ENCODE measurements at regions not wholly inside any gene's neighbourhood (a gene's known extent, or its start where the extent isn't known, plus 50 kb on each side); places are given as distances from the start of the nearest gene placed in this dataset.

- no peak for TF ChIP-seq CTCF (IDR thresholded peaks at IDR 0.05; ENCODE audit: insufficient read depth, low read length, poor library complexity, severe bottlenecking)
- no peak overlapping the region for H3K4me3 ChIP-seq (ENCODE audit: low read depth, low read length)
- peaks cover 11% of the 10 kb centered on the region for H3K27me3 ChIP-seq (ENCODE audit: control insufficient read depth, insufficient read depth, low read length)
- no peak for DNase-seq (ENCODE audit: low read depth)
- H3K36me3 ChIP-seq (ENCODE audit: control insufficient read depth, insufficient read depth, low read length) = no peaks in the 10 kb centered on the region
Observed at GRCh38 chr1:54483875-54484437, 64.1 kb upstream of the ACOT11 start.

- Histone ChIP-seq H3K36me3 (ENCODE audit: control insufficient read depth, insufficient read depth, low read length) (no peaks in the 10 kb centered on the region), H3K27me3 (ENCODE audit: control insufficient read depth, insufficient read depth, low read length) (peaks cover 4% of the 10 kb centered on the region), H3K4me3 (ENCODE audit: low read depth, low read length) (no peak overlapping the region)
- no peak for DNase-seq (ENCODE audit: low read depth)
- no peak for TF ChIP-seq CTCF (IDR thresholded peaks at IDR 0.05; ENCODE audit: insufficient read depth, low read length, poor library complexity, severe bottlenecking)
Observed at GRCh38 chr1:54481201-54481884, 66.7 kb upstream of the ACOT11 start.

- no peak for TF ChIP-seq CTCF (IDR thresholded peaks at IDR 0.05; ENCODE audit: insufficient read depth, low read length, poor library complexity, severe bottlenecking)
- peaks cover 8% of the 10 kb centered on the region for H3K27me3 ChIP-seq (ENCODE audit: control insufficient read depth, insufficient read depth, low read length)
- no peaks in the 10 kb centered on the region for H3K36me3 ChIP-seq (ENCODE audit: control insufficient read depth, insufficient read depth, low read length)
- H3K4me3 ChIP-seq (ENCODE audit: low read depth, low read length) = no peak overlapping the region
- DNase-seq (ENCODE audit: low read depth) = no peak
Observed at GRCh38 chr1:54480525-54480848, 67.5 kb upstream of the ACOT11 start.

GRCh38 chr1:54479841-54480524, 68.0 kb upstream of the ACOT11 start:
- no peaks in the 10 kb centered on the region for H3K36me3 ChIP-seq (ENCODE audit: control insufficient read depth, insufficient read depth, low read length)
- peaks cover 12% of the 10 kb centered on the region for H3K27me3 ChIP-seq (ENCODE audit: control insufficient read depth, insufficient read depth, low read length)
- TF ChIP-seq CTCF (IDR thresholded peaks at IDR 0.05; ENCODE audit: insufficient read depth, low read length, poor library complexity, severe bottlenecking) = no peak
- no peak for DNase-seq (ENCODE audit: low read depth)
- no peak overlapping the region for H3K4me3 ChIP-seq (ENCODE audit: low read depth, low read length)

- DNase-seq (ENCODE audit: low read depth) = no peak
- H3K36me3 ChIP-seq (ENCODE audit: control insufficient read depth, insufficient read depth, low read length) = no peaks in the 10 kb centered on the region
- no peak overlapping the region for H3K4me3 ChIP-seq (ENCODE audit: low read depth, low read length)
- TF ChIP-seq CTCF (IDR thresholded peaks at IDR 0.05; ENCODE audit: insufficient read depth, low read length, poor library complexity, severe bottlenecking) = no peak
- peaks cover 17% of the 10 kb centered on the region for H3K27me3 ChIP-seq (ENCODE audit: control insufficient read depth, insufficient read depth, low read length)
Observed at GRCh38 chr1:54479251-54479650, 68.8 kb upstream of the ACOT11 start.

Data from kidney epithelial cell (primary cell).